Upper lobe of left lung (tissue), 4 donors: ENCODE measurements at regions not wholly inside any gene's neighbourhood (a gene's known extent, or its start where the extent isn't known, plus 50 kb on each side); places are given as distances from the start of the nearest gene placed in this dataset.

Experiments
- POLR2A ChIP-seq, 4 donors: fragments of 450-650 bp; IDR thresholded peaks; one replicate each; pipeline ENCODE4 v1.5.1; 2016 to 2017; ENCODE audit warnings: antibody characterized with exemption in 4 of 4, mild to moderate bottlenecking in 2 of 4
- POLR2AphosphoS5 ChIP-seq, 2 donors: sonication (generic); formaldehyde crosslinking; IDR thresholded peaks; one replicate each; pipeline ENCODE4 v1.5.1; 2017; ENCODE audit warnings: antibody characterized with exemption in 2 of 2
- TF ChIP-seq, protein P1 (sequence below), 6 experiments: fragments of 450-650 bp in 4 of 6; fragments of 200-600 bp in 2 of 6; sonication (generic) in 2 of 6; IDR thresholded peaks; one replicate each; pipeline ENCODE4 v1.5.1; 2016 to 2019; ENCODE audit warnings: antibody characterized with exemption in 6 of 6

DNA sequence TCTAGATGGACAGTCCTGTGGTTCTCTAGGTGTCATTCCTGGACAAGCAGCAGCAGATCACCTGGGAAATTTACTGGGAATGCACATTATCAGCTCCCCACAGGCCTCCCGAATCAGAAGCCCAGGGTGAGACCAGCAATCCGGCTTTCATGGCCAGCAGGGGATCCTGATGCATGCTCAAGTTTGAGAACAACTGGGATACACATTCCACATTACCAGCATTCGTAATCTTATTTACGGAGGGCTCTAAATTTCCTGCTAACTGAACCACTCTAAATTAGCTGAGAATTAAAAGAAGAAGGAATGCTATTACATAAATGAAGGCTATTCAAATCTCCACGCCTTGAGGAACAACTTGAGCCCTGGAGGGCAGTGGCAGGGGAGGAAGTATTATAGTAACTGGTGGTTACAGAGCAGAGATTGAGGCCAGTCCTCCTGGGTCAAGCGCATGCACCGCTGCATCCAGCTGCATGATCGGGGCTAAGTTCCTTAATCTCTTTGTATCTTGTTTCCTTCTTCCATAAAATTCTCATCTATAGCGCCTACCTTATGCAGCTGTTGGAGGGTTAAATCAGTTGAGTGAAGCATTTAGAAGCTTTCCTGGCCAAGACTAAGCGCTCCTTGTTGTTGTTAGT is 403.7 kb downstream of the CDH26 start:
- no peak for TF ChIP-seq POLR2A (IDR thresholded peaks at IDR 0.05)
- TF ChIP-seq, protein P1, sequence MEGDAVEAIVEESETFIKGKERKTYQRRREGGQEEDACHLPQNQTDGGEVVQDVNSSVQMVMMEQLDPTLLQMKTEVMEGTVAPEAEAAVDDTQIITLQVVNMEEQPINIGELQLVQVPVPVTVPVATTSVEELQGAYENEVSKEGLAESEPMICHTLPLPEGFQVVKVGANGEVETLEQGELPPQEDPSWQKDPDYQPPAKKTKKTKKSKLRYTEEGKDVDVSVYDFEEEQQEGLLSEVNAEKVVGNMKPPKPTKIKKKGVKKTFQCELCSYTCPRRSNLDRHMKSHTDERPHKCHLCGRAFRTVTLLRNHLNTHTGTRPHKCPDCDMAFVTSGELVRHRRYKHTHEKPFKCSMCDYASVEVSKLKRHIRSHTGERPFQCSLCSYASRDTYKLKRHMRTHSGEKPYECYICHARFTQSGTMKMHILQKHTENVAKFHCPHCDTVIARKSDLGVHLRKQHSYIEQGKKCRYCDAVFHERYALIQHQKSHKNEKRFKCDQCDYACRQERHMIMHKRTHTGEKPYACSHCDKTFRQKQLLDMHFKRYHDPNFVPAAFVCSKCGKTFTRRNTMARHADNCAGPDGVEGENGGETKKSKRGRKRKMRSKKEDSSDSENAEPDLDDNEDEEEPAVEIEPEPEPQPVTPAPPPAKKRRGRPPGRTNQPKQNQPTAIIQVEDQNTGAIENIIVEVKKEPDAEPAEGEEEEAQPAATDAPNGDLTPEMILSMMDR (IDR thresholded peaks at IDR 0.05) = no peak
- TF ChIP-seq POLR2AphosphoS5 (IDR thresholded peaks at IDR 0.05) = no peak
